Mucosa of descending colon (tissue), 3 donors: ENCODE measurements at regions not wholly inside any gene's neighbourhood (a gene's known extent, or its start where the extent isn't known, plus 50 kb on each side); places are given as distances from the start of the nearest gene placed in this dataset.

Source experiments
- ATAC-seq: fragments of 200-7000 bp; cut with Tn5 transposase; one replicate; pipeline ENCODE4 v1.9.1; 2020; ENCODE audit warnings: mild to moderate bottlenecking, moderate library complexity
- DNase-seq, 3 donors: peaks; one replicate each; pipeline ENCODE4 v3.0.0-alpha.2; 2020
- H3K36me3 ChIP-seq: fragments of 200-600 bp; one replicate; pipeline ENCODE4 v1.8.0; 2021; ENCODE audit warnings: low read depth, mild to moderate bottlenecking
- H3K4me1 ChIP-seq: fragments of 200-600 bp; one replicate; pipeline ENCODE4 v1.8.0; 2021; ENCODE audit warnings: low read depth, mild to moderate bottlenecking
- H3K4me3 ChIP-seq: fragments of 200-600 bp; one replicate; pipeline ENCODE4 v1.8.0; 2021; ENCODE audit warnings: mild to moderate bottlenecking
- H3K9me3 ChIP-seq: fragments of 200-600 bp; one replicate; pipeline ENCODE4 v1.8.0; 2021; ENCODE audit warnings: mild to moderate bottlenecking
- intact Hi-C, 2 donors: fragments of 100-400 bp; cut with DNase I in 1 of 2; cut with micrococcal nuclease in 1 of 2; formaldehyde crosslinking; loops; one replicate each; pipeline versions ENCODE4 v1.11.0 to v1.11.1; 2022; cut with DNase I, micrococcal nuclease
- TF ChIP-seq, protein P1 (sequence below): fragments of 200-600 bp; IDR thresholded peaks from one replicate; pipeline ENCODE4 v1.8.0; 2022; ENCODE audit warnings: antibody characterized with exemption, mild to moderate bottlenecking
- donor health status: DM: no; HTN: no; CAD: no; lungs with moderate emphysema.
- donor health status: DM: no; HTN: no; CAD: no.
- donor health status: DM: no; HTN: yes; CAD: no.

DNA sequence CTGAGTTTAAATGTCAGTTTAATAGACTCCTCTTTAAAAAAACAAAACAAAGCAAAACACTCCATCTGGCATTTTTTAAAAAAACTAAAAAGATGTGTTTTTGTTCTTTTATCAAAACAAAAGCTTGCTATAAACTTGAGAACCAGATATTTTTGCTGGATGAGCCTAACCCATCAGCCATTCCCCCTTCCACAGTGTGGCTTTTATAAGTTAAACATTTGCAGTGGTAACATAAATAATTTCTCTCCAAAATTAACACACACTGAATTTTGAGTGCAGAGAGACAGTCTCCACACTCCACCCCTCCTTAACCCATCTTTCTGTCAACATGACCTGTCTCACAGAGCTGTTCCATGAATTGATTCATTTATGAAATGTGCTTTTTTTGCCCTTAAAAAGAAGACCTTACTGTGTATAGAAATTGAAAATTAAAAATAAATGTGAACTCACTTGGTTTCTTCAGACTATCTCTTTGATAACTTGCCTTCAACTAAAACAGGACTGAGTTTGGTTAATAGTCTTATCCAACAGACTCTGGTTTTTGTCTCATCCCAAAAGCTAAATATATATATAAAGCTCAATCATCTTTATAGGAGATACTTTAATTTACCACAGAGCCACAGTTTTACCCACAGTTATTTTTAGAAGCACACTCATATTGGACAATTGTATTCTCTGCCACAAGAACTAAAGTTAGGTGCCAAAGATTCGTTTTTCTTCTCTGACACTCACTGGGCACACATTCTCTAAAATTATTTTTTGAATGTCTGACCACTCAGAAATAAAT, 64.8 kb upstream of the STK39 start:
- H3K4me1 ChIP-seq = no peaks in the 10 kb centered on the region
- intact Hi-C loops = no loop called here
- H3K36me3 ChIP-seq = no peaks in the 10 kb centered on the region
- H3K4me3 ChIP-seq = no peak overlapping the region
- DNase-seq = no peak
- H3K9me3 ChIP-seq = peaks cover 4% of the 10 kb centered on the region
- ATAC-seq = no peak
- TF ChIP-seq, protein P1, sequence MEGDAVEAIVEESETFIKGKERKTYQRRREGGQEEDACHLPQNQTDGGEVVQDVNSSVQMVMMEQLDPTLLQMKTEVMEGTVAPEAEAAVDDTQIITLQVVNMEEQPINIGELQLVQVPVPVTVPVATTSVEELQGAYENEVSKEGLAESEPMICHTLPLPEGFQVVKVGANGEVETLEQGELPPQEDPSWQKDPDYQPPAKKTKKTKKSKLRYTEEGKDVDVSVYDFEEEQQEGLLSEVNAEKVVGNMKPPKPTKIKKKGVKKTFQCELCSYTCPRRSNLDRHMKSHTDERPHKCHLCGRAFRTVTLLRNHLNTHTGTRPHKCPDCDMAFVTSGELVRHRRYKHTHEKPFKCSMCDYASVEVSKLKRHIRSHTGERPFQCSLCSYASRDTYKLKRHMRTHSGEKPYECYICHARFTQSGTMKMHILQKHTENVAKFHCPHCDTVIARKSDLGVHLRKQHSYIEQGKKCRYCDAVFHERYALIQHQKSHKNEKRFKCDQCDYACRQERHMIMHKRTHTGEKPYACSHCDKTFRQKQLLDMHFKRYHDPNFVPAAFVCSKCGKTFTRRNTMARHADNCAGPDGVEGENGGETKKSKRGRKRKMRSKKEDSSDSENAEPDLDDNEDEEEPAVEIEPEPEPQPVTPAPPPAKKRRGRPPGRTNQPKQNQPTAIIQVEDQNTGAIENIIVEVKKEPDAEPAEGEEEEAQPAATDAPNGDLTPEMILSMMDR = no peak

DNA sequence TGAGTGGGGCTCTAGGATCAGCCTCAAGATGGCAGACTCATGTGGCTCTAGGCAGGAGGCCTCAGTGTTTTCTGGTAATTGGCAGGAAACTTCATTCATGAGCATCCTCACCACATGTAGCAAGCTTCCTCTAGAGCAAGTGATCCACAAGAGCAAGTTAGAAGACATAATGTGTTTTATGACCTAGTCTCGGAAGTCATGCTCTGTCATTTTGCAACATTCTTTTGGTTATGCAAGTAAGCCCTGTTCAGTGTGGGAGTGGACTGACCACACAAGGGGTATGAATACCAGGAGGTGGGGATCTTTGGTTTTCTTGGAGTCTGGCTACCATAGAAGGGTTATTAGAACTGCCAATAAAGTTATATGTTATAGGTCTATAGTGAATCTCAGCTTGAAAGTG, 66.8 kb upstream of the STK39 start:
- intact Hi-C loops = no loop called here
- no peak for DNase-seq
- Histone ChIP-seq H3K9me3 (no peaks in the 10 kb centered on the region), H3K4me1 (no peaks in the 10 kb centered on the region), H3K4me3 (no peak overlapping the region), H3K36me3 (no peaks in the 10 kb centered on the region)
- no peak for ATAC-seq
- TF ChIP-seq, protein P1 = no peak

DNA sequence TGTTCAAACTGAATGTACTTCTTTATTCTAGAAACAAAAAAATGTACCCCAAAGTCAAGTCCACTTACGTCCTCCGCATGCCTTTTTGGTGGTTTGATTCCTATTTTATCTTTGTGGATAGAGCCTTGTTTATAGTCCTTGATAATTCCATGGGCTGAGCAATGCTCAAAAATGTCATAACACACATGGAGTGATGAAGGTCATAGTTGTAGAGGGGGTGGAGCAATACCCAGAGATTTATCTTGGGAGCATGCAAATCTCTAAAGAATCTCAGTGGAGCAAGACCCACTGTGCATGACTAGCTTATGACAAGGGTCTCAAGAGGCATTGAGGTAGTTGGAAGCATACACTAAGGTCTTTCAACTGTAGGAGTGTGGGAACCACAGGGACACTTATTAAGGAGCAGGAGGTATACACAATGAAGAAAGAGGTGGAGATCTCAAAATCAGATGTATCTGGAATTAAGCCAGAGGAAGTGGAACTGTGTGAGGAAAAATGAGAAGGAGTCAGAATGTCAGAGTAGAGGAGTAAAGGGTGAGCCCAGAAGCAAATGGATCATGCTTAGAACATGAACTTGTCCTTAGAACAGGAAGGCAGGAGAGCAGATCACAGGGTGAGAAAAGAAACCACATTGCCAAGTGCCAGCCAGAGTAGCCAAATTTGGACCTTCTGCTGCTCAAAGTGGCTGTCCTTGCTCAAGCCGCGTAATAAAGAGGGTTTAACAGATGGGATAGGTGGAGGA, 68.1 kb upstream of the STK39 start:
- H3K4me3 ChIP-seq = no peak overlapping the region
- intact Hi-C loops = no loop called here
- DNase-seq (no peak), ATAC-seq (no peak)
- H3K9me3 ChIP-seq = no peaks in the 10 kb centered on the region
- no peaks in the 10 kb centered on the region for H3K4me1 ChIP-seq
- no peaks in the 10 kb centered on the region for H3K36me3 ChIP-seq
- TF ChIP-seq, protein P1 = no peak

DNA sequence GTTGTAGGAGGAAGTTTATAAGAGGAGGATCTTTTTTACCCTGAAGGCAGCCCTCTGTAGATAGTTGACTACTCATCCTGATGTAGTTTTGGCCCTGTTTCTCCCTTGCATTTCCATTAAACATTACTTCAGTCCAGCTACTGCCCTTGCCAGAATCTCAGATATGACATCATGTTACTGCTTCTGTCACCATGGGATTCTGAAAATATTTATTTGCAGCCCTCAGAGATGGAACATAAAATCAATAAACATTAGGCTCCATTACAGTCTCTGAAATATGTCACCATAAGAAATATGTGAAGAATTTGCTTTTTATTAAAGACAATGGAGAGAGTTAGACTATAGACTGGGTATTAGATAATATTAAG, 68.7 kb upstream of the STK39 start:
- intact Hi-C loops = no loop called here
- H3K4me1 ChIP-seq = no peaks in the 10 kb centered on the region
- TF ChIP-seq, protein P1 = no peak
- no peak overlapping the region for H3K4me3 ChIP-seq
- no peaks in the 10 kb centered on the region for H3K36me3 ChIP-seq
- H3K9me3 ChIP-seq = no peaks in the 10 kb centered on the region
- no peak for DNase-seq
- no peak for ATAC-seq

DNA sequence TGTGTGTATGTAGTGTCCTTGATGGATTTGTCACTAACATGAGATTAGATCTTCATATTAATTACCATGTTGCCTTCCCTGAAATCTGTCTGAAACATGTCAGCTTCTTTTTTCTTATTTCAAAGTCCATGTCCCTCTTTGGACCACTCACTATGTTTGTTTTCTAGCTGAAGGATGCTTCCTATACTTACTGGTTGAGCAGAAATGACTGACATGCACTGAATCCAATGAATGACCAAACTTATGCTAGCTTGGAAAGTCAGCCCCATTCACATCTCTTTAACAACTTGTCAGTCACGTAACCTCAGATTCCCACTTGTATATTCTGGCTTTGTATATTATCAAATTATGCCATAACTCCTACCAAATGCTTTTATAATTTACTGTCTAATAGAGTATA, 69.9 kb upstream of the STK39 start:
- H3K4me3 ChIP-seq = no peak overlapping the region
- no peak for DNase-seq
- no peaks in the 10 kb centered on the region for H3K4me1 ChIP-seq
- ATAC-seq = no peak
- intact Hi-C loops = no loop called here
- no peaks in the 10 kb centered on the region for H3K9me3 ChIP-seq
- H3K36me3 ChIP-seq = no peaks in the 10 kb centered on the region
- TF ChIP-seq, protein P1 = no peak
